ENCODE measurements at regions not wholly inside any gene's neighbourhood (a gene's known extent, or its start where the extent isn't known, plus 50 kb on each side); places are given as distances from the start of the nearest gene placed in this dataset.
A peak's percentile ranks its signal among the peaks of the same experiment; 100 is the strongest.

DNA sequence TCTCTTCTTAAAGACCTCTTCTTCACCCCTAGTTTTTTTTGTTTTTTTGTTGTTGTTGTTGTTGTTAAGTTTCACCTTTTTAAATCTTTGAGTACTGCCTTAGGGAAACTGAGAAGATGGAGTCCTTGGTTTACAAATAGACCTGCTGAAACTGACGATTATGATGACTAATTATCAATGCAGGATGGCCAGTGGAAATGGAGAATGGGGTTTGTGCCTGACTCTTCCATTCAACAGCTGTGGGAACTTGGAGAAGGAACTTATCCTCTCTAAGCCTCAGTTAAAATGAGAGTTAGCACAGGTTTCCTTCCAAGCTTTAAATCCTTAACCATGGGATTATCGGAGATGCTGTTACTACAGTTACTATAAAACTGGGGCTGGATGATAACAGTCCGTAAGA, 66.7 kb upstream of the PNMA1 start:
- no peak for DNase-seq
- Mint-ChIP-seq H3K9me3 (no peaks in the 10 kb centered on the region), H3K27ac (peak overlapping the region; percentile 34 to 70), H3K36me3 (no peaks in the 10 kb centered on the region), H3K27me3 (ENCODE audit: low read depth in 2 of 2) (no peaks in the 10 kb centered on the region), H3K4me1 (peaks cover 55 to 63% of the 10 kb centered on the region in 2 donors), H3K4me3 (no peak overlapping the region)
- no peak for ATAC-seq
- intact Hi-C loops (cut with micrococcal nuclease) = loop anchor here (1.0 kb wide), 1 partner anchor 9 kb away; no protein-coding TSS in a partner anchor
- H3K4me3 ChIP-seq (ENCODE audit: low read length) = no peak overlapping the region
- no peaks in the 10 kb centered on the region for H3K36me3 ChIP-seq (ENCODE audit: control insufficient read depth, insufficient read depth, low read length)
- H3K4me1 ChIP-seq (ENCODE audit: control insufficient read depth, insufficient read depth, low read length) = peaks cover 55% of the 10 kb centered on the region
- TF ChIP-seq CTCF (IDR thresholded peaks at IDR 0.05) = no peak
- no peaks in the 10 kb centered on the region for H3K9me3 ChIP-seq (ENCODE audit: control insufficient read depth, insufficient read depth, low read length)
- H3K27ac ChIP-seq (ENCODE audit: low read length) = no peak overlapping the region
- H3K27me3 ChIP-seq (ENCODE audit: control insufficient read depth, insufficient read depth, low read length) = no peaks in the 10 kb centered on the region
- 82% methylated on average over 1 of the region's 3 CpGs for WGBS (ENCODE audit: insufficient coverage)

- H3K27ac ChIP-seq (ENCODE audit: low read length) = no peak overlapping the region
- H3K9me3 ChIP-seq (ENCODE audit: control insufficient read depth, insufficient read depth, low read length) = no peaks in the 10 kb centered on the region
- no peak overlapping the region for H3K4me3 ChIP-seq (ENCODE audit: low read length)
- intact Hi-C loops (cut with micrococcal nuclease) = loop anchor here (1.0 kb wide), 1 partner anchor 8 kb away; no protein-coding TSS in a partner anchor
- no peaks in the 10 kb centered on the region for H3K36me3 ChIP-seq (ENCODE audit: control insufficient read depth, insufficient read depth, low read length)
- no peaks in the 10 kb centered on the region for H3K36me3 Mint-ChIP-seq
- no peak for TF ChIP-seq CTCF (IDR thresholded peaks at IDR 0.05)
- WGBS (ENCODE audit: insufficient coverage) = 85% methylated on average over 4 of the region's 4 CpGs
- H3K27me3 ChIP-seq (ENCODE audit: control insufficient read depth, insufficient read depth, low read length) = no peaks in the 10 kb centered on the region
- ATAC-seq (no peak), DNase-seq (no peak)
- peaks cover 50 to 58% of the 10 kb centered on the region in 2 donors for H3K4me1 Mint-ChIP-seq
- H3K9me3 Mint-ChIP-seq = no peaks in the 10 kb centered on the region
- no peaks in the 10 kb centered on the region for H3K27me3 Mint-ChIP-seq (ENCODE audit: low read depth in 2 of 2)
- no peak overlapping the region for H3K4me3 Mint-ChIP-seq
- peak overlapping the region in 1 of 2 donors; percentile 70 for H3K27ac Mint-ChIP-seq
- peaks cover 55% of the 10 kb centered on the region for H3K4me1 ChIP-seq (ENCODE audit: control insufficient read depth, insufficient read depth, low read length)
Observed at GRCh38 chr14:73780391-73780790, 66.2 kb upstream of the PNMA1 start.

DNA sequence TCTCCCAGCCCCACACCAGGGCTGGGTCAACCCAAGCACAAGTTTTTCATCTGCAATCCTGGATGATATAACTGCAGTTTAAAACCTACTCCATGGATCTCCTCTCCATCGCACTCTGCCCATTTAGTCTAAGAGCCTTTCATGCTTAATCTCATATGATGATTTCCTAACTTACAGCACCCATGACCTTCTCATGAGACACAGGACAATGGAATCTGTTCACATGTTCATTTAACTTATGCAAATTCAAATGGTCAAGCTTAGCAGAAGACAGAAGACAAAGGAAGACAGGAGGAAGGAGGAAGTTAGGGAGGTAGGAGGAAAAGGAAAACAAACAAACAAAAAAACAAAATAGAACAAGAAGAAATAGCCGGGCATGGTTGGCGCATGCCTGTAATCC, 64.6 kb upstream of the PNMA1 start:
- ATAC-seq = no peak
- Histone ChIP-seq H3K9me3 (ENCODE audit: control insufficient read depth, insufficient read depth, low read length) (no peaks in the 10 kb centered on the region), H3K36me3 (ENCODE audit: control insufficient read depth, insufficient read depth, low read length) (no peaks in the 10 kb centered on the region), H3K4me3 (ENCODE audit: low read length) (no peak overlapping the region), H3K27ac (ENCODE audit: low read length) (no peak overlapping the region), H3K27me3 (ENCODE audit: control insufficient read depth, insufficient read depth, low read length) (no peaks in the 10 kb centered on the region), H3K4me1 (ENCODE audit: control insufficient read depth, insufficient read depth, low read length) (peaks cover 55% of the 10 kb centered on the region)
- H3K27ac Mint-ChIP-seq = peak overlapping the region in 1 of 2 donors; percentile 23
- WGBS (ENCODE audit: insufficient coverage) = 92% methylated on average over 3 of the region's 3 CpGs
- no peak for DNase-seq
- no peaks in the 10 kb centered on the region for H3K27me3 Mint-ChIP-seq (ENCODE audit: low read depth in 2 of 2)
- H3K36me3 Mint-ChIP-seq = no peaks in the 10 kb centered on the region
- TF ChIP-seq CTCF (IDR thresholded peaks at IDR 0.05) = no peak
- H3K4me3 Mint-ChIP-seq = no peak overlapping the region
- no peaks in the 10 kb centered on the region for H3K9me3 Mint-ChIP-seq
- H3K4me1 Mint-ChIP-seq = peaks cover 49 to 52% of the 10 kb centered on the region in 2 donors
- intact Hi-C loops (cut with micrococcal nuclease) = no loop called here

- intact Hi-C loops (cut with micrococcal nuclease) = no loop called here
- 83% methylated on average over 7 of the region's 7 CpGs for WGBS (ENCODE audit: insufficient coverage)
- H3K4me1 ChIP-seq (ENCODE audit: control insufficient read depth, insufficient read depth, low read length) = peaks cover 48% of the 10 kb centered on the region
- H3K9me3 ChIP-seq (ENCODE audit: control insufficient read depth, insufficient read depth, low read length) = no peaks in the 10 kb centered on the region
- H3K27me3 ChIP-seq (ENCODE audit: control insufficient read depth, insufficient read depth, low read length) = no peaks in the 10 kb centered on the region
- H3K36me3 Mint-ChIP-seq = no peaks in the 10 kb centered on the region
- ATAC-seq (peak in 1 of 3 donors; percentile 37), DNase-seq (peak in 1 of 2 donors; percentile 62)
- peaks cover 39 to 48% of the 10 kb centered on the region in 2 donors for H3K4me1 Mint-ChIP-seq
- no peak for TF ChIP-seq CTCF (IDR thresholded peaks at IDR 0.05)
- H3K27me3 Mint-ChIP-seq (ENCODE audit: low read depth in 2 of 2) = no peaks in the 10 kb centered on the region
- H3K4me3 Mint-ChIP-seq = no peak overlapping the region
- H3K36me3 ChIP-seq (ENCODE audit: control insufficient read depth, insufficient read depth, low read length) = no peaks in the 10 kb centered on the region
- H3K4me3 ChIP-seq (ENCODE audit: low read length) = no peak overlapping the region
- no peak overlapping the region for H3K27ac Mint-ChIP-seq
- no peaks in the 10 kb centered on the region for H3K9me3 Mint-ChIP-seq
- H3K27ac ChIP-seq (ENCODE audit: low read length) = no peak overlapping the region
Observed at GRCh38 chr14:73777420-73777819, 63.2 kb upstream of the PNMA1 start.
